ENCODE measurements at regions not wholly inside any gene's neighbourhood (a gene's known extent, or its start where the extent isn't known, plus 50 kb on each side); places are given as distances from the start of the nearest gene placed in this dataset.

GRCh38 chr20:22466447-22467171 is 117.8 kb downstream of the FOXA2 start (continued):
- TF ChIP-seq ZNF274 (CRISPR knock-in tag; IDR thresholded peaks at IDR 0.05) (no peak), ZNF234 (CRISPR knock-in tag; conservative IDR thresholded peaks at IDR 0.05) (no peak), BCL6 (CRISPR knock-in tag; IDR thresholded peaks at IDR 0.05) (peak; percentile 72), ZNF124 (CRISPR knock-in tag; IDR thresholded peaks at IDR 0.05) (no peak), EHMT2 (IDR thresholded peaks at IDR 0.05; ENCODE audit: borderline replicate concordance, low read depth, low read length) (no peak), KLF9 (CRISPR knock-in tag; IDR thresholded peaks at IDR 0.05; ENCODE audit: low read depth) (no peak), ZNF326 (CRISPR knock-in tag; IDR thresholded peaks at IDR 0.05; ENCODE audit: borderline replicate concordance) (no peak), SMAD1 (CRISPR knock-in tag; IDR thresholded peaks at IDR 0.05; ENCODE audit: borderline replicate concordance, low read depth) (no peak), ZNF891 (CRISPR knock-in tag; IDR thresholded peaks at IDR 0.05) (no peak), HDAC2 (CRISPR knock-in tag; IDR thresholded peaks at IDR 0.05) (peak; percentile 41; the same call in 1 of the 2 replicates), ZNF782 (CRISPR knock-in tag; IDR thresholded peaks at IDR 0.05; ENCODE audit: borderline replicate concordance) (no peak), RXRB (CRISPR knock-in tag; IDR thresholded peaks at IDR 0.05; ENCODE audit: borderline replicate concordance) (0 out of 2 replicates have a peak, but pooled peaks have one; percentile 23), MNT (IDR thresholded peaks at IDR 0.05) (no peak), ARNT2 (CRISPR knock-in tag; IDR thresholded peaks at IDR 0.05; ENCODE audit: low read depth) (0 out of 2 replicates have a peak, but pooled peaks have one; percentile 23), ZNF335 (CRISPR knock-in tag; IDR thresholded peaks at IDR 0.05) (no peak), KAT8 (CRISPR knock-in tag; IDR thresholded peaks at IDR 0.05) (no peak; the same call in 1 of the 2 replicates), ZNF644 (CRISPR knock-in tag; IDR thresholded peaks at IDR 0.05; ENCODE audit: low read depth) (0 out of 2 replicates have a peak, but pooled peaks have one; percentile 59), NPAS2 (CRISPR knock-in tag; IDR thresholded peaks at IDR 0.05; ENCODE audit: borderline replicate concordance) (no peak), ZNF552 (CRISPR knock-in tag; IDR thresholded peaks at IDR 0.05; ENCODE audit: borderline replicate concordance) (no peak)
- TF ChIP-seq, protein P1, sequence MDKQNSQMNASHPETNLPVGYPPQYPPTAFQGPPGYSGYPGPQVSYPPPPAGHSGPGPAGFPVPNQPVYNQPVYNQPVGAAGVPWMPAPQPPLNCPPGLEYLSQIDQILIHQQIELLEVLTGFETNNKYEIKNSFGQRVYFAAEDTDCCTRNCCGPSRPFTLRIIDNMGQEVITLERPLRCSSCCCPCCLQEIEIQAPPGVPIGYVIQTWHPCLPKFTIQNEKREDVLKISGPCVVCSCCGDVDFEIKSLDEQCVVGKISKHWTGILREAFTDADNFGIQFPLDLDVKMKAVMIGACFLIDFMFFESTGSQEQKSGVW (CRISPR knock-in tag; IDR thresholded peaks at IDR 0.05; ENCODE audit: borderline replicate concordance): no peak
- TF ChIP-seq, protein P2, sequence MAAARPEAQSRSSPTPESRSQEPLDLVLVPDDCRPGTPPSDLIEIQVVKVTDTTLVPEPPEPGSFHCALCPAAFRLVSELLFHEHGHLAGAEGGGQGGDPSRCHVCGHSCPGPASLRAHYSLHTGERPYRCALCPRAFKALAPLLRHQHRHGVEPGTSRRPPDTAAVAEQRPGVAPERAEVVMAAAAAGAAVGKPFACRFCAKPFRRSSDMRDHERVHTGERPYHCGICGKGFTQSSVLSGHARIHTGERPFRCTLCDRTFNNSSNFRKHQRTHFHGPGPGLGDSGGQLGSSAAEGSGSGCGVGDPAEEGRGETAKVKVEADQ (CRISPR knock-in tag; IDR thresholded peaks at IDR 0.05; ENCODE audit: borderline replicate concordance): 0 out of 2 replicates have a peak, but pooled peaks have one; percentile 25
- TF ChIP-seq, protein P3, sequence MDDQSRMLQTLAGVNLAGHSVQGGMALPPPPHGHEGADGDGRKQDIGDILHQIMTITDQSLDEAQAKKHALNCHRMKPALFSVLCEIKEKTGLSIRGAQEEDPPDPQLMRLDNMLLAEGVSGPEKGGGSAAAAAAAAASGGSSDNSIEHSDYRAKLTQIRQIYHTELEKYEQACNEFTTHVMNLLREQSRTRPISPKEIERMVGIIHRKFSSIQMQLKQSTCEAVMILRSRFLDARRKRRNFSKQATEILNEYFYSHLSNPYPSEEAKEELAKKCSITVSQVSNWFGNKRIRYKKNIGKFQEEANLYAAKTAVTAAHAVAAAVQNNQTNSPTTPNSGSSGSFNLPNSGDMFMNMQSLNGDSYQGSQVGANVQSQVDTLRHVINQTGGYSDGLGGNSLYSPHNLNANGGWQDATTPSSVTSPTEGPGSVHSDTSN (CRISPR knock-in tag; IDR thresholded peaks at IDR 0.05; ENCODE audit: borderline replicate concordance): no peak
- TF ChIP-seq, protein P4, sequence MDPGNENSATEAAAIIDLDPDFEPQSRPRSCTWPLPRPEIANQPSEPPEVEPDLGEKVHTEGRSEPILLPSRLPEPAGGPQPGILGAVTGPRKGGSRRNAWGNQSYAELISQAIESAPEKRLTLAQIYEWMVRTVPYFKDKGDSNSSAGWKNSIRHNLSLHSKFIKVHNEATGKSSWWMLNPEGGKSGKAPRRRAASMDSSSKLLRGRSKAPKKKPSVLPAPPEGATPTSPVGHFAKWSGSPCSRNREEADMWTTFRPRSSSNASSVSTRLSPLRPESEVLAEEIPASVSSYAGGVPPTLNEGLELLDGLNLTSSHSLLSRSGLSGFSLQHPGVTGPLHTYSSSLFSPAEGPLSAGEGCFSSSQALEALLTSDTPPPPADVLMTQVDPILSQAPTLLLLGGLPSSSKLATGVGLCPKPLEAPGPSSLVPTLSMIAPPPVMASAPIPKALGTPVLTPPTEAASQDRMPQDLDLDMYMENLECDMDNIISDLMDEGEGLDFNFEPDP (CRISPR knock-in tag; conservative IDR thresholded peaks at IDR 0.05): 0 out of 2 replicates have a peak, but pooled peaks have one; percentile 9

All from HepG2 (cell line).